ENCODE measurements at regions not wholly inside any gene's neighbourhood (a gene's known extent, or its start where the extent isn't known, plus 50 kb on each side); places are given as distances from the start of the nearest gene placed in this dataset.
"Not testable (repeated sequence)": the region's sequence is repeated elsewhere in the genome, so short reads cannot be mapped to it uniquely, and the experiment has no call there.

DNA sequence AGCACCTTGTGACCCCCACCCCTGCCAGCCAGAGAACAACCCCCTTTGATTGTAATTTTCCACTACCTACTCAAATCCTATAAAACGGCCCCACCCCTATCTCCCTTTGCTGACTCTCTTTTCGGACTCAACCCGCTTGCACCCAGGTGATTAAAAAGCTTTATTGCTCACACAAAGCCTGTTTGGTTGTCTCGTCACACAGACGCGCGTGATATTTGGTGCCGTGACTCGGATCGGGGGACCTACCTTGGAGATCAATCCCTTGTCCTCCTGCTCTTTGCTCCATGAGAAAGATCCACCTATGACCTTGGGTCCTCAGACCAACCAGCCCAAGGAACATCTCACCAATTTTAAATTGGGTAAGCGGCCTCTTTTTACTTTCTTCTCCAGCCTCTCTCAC is 995.0 kb upstream of the LCORL start:
- DNase-seq; H3K36me3 Mint-ChIP-seq (ENCODE audit: low read depth); H3K27ac Mint-ChIP-seq; H3K4me1 Mint-ChIP-seq (ENCODE audit: low read depth); H3K4me3 Mint-ChIP-seq; H3K27me3 Mint-ChIP-seq: not testable (repeated sequence)
- peaks cover 15% of the 10 kb centered on the region for H3K9me3 Mint-ChIP-seq

DNA sequence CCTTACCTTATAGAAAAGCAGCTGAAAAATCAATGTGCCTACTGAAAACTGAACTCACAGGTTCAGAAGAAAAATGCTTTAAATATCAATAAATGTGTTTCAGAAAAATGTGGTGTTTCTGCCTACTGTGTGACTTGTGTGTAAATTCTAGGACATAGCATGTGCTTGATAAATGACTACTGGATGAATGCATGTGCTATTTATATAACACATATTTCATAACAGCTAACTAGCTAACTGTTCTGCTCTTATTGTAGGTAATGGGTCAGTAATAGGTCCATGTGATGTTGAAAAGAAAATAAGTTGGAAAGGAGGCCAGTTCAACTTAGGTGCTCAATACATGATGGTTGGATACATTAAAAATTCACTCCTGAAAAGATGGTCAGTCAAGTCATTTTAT is 993.0 kb upstream of the LCORL start:
- Mint-ChIP-seq H3K4me1 (ENCODE audit: low read depth) (no peaks in the 10 kb centered on the region), H3K27me3 (no peaks in the 10 kb centered on the region), H3K9me3 (peaks cover 21% of the 10 kb centered on the region), H3K36me3 (ENCODE audit: low read depth) (no peaks in the 10 kb centered on the region), H3K27ac (no peak overlapping the region), H3K4me3 (no peak overlapping the region)
- DNase-seq: no peak

DNA sequence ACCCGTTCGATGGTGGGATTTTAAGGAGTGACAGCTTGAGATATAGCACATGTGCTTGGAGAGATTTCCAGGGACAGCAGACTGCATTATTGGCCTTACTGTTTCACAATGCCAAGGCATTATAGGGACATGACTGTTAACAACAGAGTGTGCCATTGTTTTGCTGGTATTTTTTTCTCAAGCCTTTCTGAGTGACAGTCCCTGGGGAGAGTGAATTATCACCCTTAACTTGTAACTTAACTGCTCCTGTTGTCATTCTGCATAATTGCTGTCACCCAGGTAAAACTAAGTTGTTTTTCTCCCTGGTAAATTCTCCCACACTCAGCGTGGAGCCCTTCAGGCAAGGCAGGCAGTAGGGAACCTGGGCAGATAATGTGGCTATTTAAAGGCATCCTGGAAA is 989.2 kb upstream of the LCORL start:
- H3K36me3 Mint-ChIP-seq (ENCODE audit: low read depth): no peaks in the 10 kb centered on the region
- H3K27ac Mint-ChIP-seq: no peak overlapping the region
- no peak for DNase-seq
- H3K27me3 Mint-ChIP-seq: no peaks in the 10 kb centered on the region
- peaks cover 17% of the 10 kb centered on the region for H3K9me3 Mint-ChIP-seq
- H3K4me1 Mint-ChIP-seq (ENCODE audit: low read depth): no peaks in the 10 kb centered on the region
- no peak overlapping the region for H3K4me3 Mint-ChIP-seq

DNA sequence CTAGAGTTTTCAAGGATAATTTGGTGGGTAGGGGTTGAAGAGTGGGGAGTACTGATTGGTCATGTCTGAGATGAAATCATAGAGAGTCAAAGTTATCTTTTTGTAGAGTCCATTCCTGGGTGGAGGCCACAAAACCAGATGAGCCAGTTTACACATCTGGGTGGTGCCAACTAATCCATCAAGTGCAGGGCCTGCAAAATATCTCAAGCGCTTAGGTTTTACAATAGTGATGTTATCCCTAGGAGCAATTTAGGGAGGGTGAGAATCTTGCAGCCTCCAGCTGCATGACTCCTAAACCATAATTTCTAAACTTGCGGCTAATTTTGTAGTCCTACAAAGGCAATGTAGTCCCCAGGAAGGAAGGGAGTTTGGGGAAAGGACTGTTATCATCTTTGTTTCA is 988.3 kb upstream of the LCORL start:
- no peaks in the 10 kb centered on the region for H3K4me1 Mint-ChIP-seq (ENCODE audit: low read depth)
- no peak overlapping the region for H3K4me3 Mint-ChIP-seq
- no peak overlapping the region for H3K27ac Mint-ChIP-seq
- DNase-seq: no peak
- H3K27me3 Mint-ChIP-seq: no peaks in the 10 kb centered on the region
- peaks cover 18% of the 10 kb centered on the region for H3K9me3 Mint-ChIP-seq
- H3K36me3 Mint-ChIP-seq (ENCODE audit: low read depth): no peaks in the 10 kb centered on the region

DNA sequence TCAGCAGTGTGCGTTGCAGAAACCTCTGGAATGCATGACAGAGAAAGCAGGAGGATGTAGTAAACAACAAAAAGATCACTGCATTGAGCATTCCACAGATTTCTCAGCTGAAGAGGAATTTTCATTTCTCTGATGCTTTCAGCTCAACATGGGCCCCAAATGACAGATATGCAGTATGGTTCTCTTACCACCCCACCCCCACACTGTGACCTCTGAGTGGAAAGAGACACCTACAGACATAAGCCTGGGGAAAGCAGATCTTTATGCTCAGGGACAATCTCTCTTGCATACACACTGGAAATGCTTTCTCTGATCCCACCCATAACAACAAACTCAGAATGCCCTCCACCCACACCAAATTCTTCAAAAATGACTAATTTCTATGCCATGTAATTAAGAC is 983.7 kb upstream of the LCORL start:
- no peak overlapping the region for H3K27ac Mint-ChIP-seq
- H3K4me1 Mint-ChIP-seq (ENCODE audit: low read depth): no peaks in the 10 kb centered on the region
- H3K4me3 Mint-ChIP-seq: no peak overlapping the region
- DNase-seq: no peak
- H3K36me3 Mint-ChIP-seq (ENCODE audit: low read depth): no peaks in the 10 kb centered on the region
- no peaks in the 10 kb centered on the region for H3K27me3 Mint-ChIP-seq
- peaks cover 29% of the 10 kb centered on the region for H3K9me3 Mint-ChIP-seq

DNA sequence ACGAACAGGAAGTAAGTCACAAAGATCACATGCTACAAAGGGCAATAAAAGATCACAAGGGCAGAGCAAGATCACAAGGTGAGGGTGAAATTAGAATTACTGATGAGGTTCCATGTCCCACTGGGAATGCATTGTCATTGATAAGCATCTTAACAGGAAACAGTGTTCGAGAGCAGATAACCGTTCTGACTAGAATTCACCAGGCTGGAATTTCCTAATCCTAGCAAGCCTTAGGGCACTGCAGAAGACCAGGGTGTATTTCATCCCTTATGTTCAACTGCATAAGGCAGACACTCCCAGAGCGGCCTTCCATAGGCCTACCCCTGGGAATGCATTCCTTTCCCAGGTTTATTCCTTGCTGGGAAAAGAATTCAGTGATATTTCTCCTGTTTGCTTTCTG is 980.6 kb upstream of the LCORL start:
- Mint-ChIP-seq H3K4me1 (ENCODE audit: low read depth) (no peaks in the 10 kb centered on the region), H3K4me3 (no peak overlapping the region), H3K27ac (no peak overlapping the region), H3K27me3 (no peaks in the 10 kb centered on the region), H3K9me3 (peaks cover 15% of the 10 kb centered on the region), H3K36me3 (ENCODE audit: low read depth) (no peaks in the 10 kb centered on the region)
- no peak for DNase-seq

DNA sequence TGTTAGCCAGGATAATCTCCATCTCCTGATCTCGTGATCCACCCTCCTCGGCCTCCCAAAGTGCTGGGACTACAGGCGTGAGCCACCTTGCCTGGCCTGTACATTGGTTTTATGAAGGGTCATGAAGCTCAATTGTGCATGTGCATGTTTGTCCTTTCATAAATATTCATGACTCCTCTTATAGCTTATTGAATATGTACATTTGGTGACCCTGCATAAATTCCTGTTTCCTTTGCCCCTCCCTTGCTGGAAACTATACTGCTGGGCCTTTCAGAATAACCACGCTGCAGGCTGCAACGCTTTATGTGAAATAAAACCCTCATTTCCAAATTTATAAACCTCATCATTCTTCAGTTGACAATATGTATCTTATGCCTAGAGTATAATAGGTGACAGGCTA is 978.0 kb upstream of the LCORL start:
- H3K36me3 Mint-ChIP-seq (ENCODE audit: low read depth): no peaks in the 10 kb centered on the region
- no peaks in the 10 kb centered on the region for H3K27me3 Mint-ChIP-seq
- no peak for DNase-seq
- no peak overlapping the region for H3K27ac Mint-ChIP-seq
- no peak overlapping the region for H3K4me3 Mint-ChIP-seq
- H3K4me1 Mint-ChIP-seq (ENCODE audit: low read depth): no peaks in the 10 kb centered on the region
- peaks cover 18% of the 10 kb centered on the region for H3K9me3 Mint-ChIP-seq

DNA sequence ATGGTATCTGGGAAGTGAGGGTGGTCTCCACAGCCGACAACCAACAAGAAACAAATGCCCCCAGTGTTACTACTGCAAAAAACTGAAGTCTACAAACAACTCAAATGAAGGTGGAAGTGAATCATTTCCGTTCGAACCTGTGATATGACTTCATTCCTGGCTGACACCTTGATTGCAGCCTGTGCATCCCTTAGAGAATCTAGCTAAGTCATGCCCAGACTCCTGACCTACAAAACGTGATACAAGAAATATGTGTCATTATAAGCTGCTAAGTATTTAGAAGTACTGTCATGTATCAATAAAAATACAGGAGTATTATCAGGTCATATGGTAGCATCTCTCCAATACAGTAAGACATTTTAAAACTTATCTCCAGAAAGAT is 959.7 kb upstream of the LCORL start:
- H3K4me1 Mint-ChIP-seq (ENCODE audit: low read depth): no peaks in the 10 kb centered on the region
- H3K36me3 Mint-ChIP-seq (ENCODE audit: low read depth): no peaks in the 10 kb centered on the region
- no peak for DNase-seq

DNA sequence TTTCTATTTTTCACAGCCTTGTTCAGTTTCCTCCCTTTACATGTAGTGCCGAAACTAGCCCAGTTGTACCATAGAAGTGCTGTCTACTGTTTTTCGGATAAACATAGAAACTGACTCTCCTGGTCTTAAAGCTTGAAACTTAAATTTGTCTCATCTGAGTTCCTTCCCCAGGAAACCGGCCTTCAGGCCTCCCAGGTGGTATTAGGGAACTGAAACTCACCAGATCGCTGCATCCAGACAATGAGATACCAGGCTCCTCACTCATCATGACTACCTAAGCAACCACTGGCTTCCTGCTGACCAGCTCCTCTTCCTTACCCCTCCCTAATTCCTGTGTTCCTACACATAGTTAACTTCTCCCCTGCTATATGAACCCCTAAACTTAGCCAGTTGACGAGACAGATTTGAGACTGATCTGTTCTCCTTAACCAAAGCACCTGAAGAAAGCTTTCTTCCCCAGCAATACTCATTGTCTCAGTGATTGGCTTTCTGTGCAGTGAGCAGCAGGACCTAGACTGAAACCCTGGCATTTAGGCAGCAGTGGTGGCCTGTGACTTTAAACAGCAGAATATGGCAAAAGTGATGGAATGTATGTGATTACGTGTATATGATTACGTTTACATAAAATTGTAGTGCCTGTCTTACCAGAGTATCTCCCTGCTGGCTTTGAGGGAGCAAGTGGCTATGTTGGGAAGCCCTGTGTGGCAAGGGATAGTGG is 959.1 kb upstream of the LCORL start:
- Mint-ChIP-seq H3K4me3 (no peak overlapping the region), H3K9me3 (peaks cover 2% of the 10 kb centered on the region), H3K27me3 (no peaks in the 10 kb centered on the region), H3K4me1 (ENCODE audit: low read depth) (no peaks in the 10 kb centered on the region), H3K36me3 (ENCODE audit: low read depth) (no peaks in the 10 kb centered on the region), H3K27ac (no peak overlapping the region)
- no peak for DNase-seq

More for the DNA sequence above, 959.7 kb upstream of the LCORL start:
- no peak overlapping the region for H3K27ac Mint-ChIP-seq
- H3K9me3 Mint-ChIP-seq: peaks cover 2% of the 10 kb centered on the region
- H3K4me3 Mint-ChIP-seq: no peak overlapping the region
- no peaks in the 10 kb centered on the region for H3K27me3 Mint-ChIP-seq

DNA sequence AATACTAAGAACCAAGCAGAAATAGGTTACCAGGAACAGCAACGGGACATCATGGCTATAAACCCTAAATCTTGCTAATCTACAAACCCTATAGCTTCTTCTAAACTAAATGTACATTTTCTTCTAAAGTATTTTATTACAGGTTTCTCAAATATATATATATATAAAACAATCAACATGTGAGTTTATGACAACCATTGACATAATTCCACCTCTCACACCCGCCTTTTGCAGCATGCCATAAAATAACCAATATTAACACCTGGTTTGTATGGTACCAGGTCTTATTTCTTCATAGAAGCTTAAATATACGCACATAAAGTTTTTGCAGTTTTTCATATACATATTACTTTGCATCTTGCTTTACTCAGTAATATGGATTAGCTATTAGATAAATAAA is 955.3 kb upstream of the LCORL start:
- peaks cover 6% of the 10 kb centered on the region for H3K9me3 Mint-ChIP-seq

DNA sequence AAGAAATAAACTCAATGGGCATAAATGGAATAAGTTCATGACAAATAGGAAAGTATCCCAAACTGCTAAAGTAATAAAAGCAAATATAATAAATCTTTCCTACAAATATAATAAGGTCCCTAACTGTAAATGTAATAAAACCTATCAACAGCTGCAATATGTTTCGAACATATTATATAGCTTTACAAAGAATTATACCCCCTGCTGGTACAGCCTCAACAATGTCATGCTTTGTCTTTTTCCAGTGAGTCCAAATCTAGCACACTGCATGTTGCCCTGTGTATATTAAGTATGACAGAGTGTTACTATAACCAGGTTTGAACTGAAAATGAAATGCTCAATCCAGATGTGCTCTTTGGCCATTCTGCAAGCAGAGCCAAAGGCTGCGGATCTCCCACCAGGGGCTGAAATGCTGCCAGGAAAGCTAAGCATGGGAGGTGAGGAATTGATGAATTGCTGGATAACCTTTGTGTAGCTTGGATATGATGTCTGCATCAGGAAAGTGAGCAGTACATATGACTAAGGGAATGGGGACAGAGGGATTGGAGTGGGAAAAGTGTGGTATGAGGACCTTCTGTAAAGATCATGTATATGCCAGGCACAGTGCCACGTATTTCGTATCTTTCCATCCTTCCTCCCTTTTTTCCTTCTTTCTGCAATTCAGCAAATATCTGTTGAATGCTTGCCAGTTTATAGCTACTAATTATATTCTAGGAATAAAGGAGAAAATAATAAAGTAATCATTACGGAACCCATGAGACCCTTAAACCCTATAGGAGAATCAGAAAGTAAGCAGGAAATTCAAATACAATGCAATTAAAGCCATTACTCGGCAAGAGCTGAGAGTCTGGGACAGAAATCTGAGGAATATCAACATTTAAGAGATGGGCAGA is 954.6 kb upstream of the LCORL start:
- Mint-ChIP-seq H3K27ac (no peak overlapping the region), H3K27me3 (no peaks in the 10 kb centered on the region), H3K4me1 (ENCODE audit: low read depth) (no peaks in the 10 kb centered on the region), H3K36me3 (ENCODE audit: low read depth) (no peaks in the 10 kb centered on the region), H3K9me3 (peaks cover 11% of the 10 kb centered on the region), H3K4me3 (no peak overlapping the region)
- DNase-seq: no peak

More for the DNA sequence above, 955.3 kb upstream of the LCORL start:
- no peak overlapping the region for H3K27ac Mint-ChIP-seq
- H3K27me3 Mint-ChIP-seq: no peaks in the 10 kb centered on the region
- H3K4me3 Mint-ChIP-seq: no peak overlapping the region
- no peaks in the 10 kb centered on the region for H3K4me1 Mint-ChIP-seq (ENCODE audit: low read depth)
- DNase-seq: no peak
- H3K36me3 Mint-ChIP-seq (ENCODE audit: low read depth): no peaks in the 10 kb centered on the region

DNA sequence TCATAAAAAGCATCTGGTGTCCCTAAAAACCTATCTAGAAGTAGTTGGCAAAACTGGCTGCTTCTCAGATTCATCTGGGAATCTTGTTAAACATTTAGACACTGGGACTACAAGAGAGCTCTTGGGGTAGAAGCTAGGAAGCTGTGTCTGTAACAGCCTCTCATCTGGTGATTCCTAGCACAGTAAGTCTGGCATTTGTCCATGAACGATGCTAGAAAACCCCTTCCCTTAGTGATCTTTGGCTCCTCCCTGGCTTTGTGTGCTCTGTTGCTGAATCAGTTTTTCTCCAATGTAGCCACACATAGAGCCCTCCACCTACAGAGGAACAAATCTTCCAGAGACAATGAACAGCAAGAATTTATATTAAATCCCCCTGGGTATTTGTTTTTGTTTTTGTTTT is 951.7 kb upstream of the LCORL start:
- no peak overlapping the region for H3K27ac Mint-ChIP-seq
- no peaks in the 10 kb centered on the region for H3K36me3 Mint-ChIP-seq (ENCODE audit: low read depth)
- no peak overlapping the region for H3K4me3 Mint-ChIP-seq
- DNase-seq: no peak
- no peaks in the 10 kb centered on the region for H3K27me3 Mint-ChIP-seq
- no peaks in the 10 kb centered on the region for H3K4me1 Mint-ChIP-seq (ENCODE audit: low read depth)
- peaks cover 14% of the 10 kb centered on the region for H3K9me3 Mint-ChIP-seq

DNA sequence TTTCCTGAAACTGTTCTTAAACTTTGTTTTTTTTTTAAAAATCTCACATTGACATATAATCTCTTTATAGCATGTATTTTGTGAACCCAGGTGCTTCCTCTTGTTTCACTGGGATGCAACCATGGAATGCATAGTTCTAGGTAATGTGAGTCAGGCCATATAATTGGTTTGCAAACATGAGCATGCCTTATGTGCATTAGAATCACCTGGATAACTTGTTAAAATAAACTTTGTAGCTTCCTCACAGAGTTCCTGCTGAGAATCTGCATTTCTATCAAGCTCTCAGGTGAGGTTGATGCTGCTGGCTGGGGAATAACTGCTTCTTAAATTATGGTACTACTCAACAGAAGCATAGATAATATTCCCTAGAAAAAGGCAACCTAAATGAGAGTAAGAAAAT is 940.3 kb upstream of the LCORL start:
- Mint-ChIP-seq H3K27me3 (no peaks in the 10 kb centered on the region), H3K36me3 (ENCODE audit: low read depth) (no peaks in the 10 kb centered on the region), H3K9me3 (peaks cover 20% of the 10 kb centered on the region), H3K4me3 (no peak overlapping the region), H3K4me1 (ENCODE audit: low read depth) (no peaks in the 10 kb centered on the region), H3K27ac (no peak overlapping the region)
- no peak for DNase-seq

DNA sequence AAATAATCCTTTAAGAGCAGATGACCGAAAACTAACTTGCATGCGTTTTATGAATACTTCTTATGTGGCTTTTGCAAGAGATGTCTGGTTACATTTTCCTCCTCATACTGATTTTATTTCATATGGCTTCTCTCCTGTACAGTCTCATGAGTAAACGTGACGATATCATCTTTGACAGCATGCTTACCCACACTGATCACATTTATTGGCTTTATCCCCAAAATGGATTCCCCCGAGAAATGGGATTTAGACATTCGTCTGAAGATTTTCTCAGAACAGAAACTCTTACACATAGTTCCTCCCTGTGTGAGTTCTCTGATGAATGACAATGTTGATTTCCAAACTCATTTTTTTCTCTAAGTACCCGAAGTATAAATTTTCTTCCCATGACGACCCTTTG is 939.7 kb upstream of the LCORL start:
- H3K27me3 Mint-ChIP-seq: no peaks in the 10 kb centered on the region
- DNase-seq: no peak
- no peaks in the 10 kb centered on the region for H3K4me1 Mint-ChIP-seq (ENCODE audit: low read depth)
- no peak overlapping the region for H3K4me3 Mint-ChIP-seq
- H3K36me3 Mint-ChIP-seq (ENCODE audit: low read depth): no peaks in the 10 kb centered on the region
- no peak overlapping the region for H3K27ac Mint-ChIP-seq
- peaks cover 20% of the 10 kb centered on the region for H3K9me3 Mint-ChIP-seq

DNA sequence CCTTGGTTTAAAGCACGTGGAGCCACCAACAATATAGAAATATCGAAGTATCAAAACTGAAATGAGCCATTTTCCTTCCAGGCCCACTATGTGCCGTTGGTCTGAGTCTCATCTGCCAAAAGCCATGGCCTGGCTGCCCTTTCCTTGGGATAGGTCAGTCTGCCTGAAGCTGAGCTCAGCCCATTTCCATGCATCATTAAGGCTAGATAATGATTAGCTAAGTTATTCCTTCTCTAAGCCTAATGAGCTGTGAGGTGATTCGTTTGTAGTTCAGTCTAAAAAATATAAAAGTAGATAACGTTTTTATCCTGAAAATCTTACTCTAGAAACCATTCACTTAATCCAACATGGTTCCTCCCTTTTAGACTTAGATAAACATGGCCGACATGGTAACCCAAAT is 936.2 kb upstream of the LCORL start:
- Mint-ChIP-seq H3K27ac (no peak overlapping the region), H3K36me3 (ENCODE audit: low read depth) (no peaks in the 10 kb centered on the region), H3K4me1 (ENCODE audit: low read depth) (no peaks in the 10 kb centered on the region), H3K9me3 (peaks cover 19% of the 10 kb centered on the region), H3K27me3 (no peaks in the 10 kb centered on the region), H3K4me3 (no peak overlapping the region)
- DNase-seq: no peak
